ENCODE measurements at regions not wholly inside any gene's neighbourhood (a gene's known extent, or its start where the extent isn't known, plus 50 kb on each side); places are given as distances from the start of the nearest gene placed in this dataset.

DNA sequence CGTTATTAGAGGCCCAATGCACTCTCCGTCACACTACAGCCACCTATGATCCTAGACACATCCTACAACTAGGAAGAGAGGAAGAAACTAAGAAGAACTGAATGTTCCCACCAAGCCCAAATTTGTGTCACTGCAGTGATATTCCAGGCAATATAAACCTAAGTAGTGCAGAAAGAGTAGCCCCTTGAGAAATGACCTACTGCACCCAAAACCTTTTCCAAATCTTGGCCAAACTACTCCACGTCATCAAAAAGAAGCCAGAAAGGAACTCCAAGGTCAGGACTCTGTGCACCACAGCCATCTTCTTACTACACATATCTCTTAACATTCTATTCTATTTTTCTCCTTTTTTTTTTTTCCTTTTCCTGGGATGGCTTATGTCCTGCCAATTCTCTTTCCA lies 60.2 kb downstream of the ADAMTS1 start:
- H3K9me3 ChIP-seq (ENCODE audit: control insufficient read depth in 3 of 3, low read length in 3 of 3) = no peaks in the 10 kb centered on the region
- H3K9ac ChIP-seq (ENCODE audit: low read depth in 1 of 3, low read length in 3 of 3) = no peak overlapping the region
- no peaks in the 10 kb centered on the region for H3K27me3 ChIP-seq (ENCODE audit: control insufficient read depth in 3 of 3, insufficient read depth in 3 of 3, low read length in 3 of 3)
- peak overlapping the region; percentile 34 for H3K27ac ChIP-seq (ENCODE audit: low read depth, low read length)
- H3K4me3 ChIP-seq (ENCODE audit: low read length in 3 of 3) = no peak overlapping the region
- peaks cover 0 to 14% (median 7%) of the 10 kb centered on the region in 3 donors for H3K4me1 ChIP-seq (ENCODE audit: control insufficient read depth in 3 of 3, insufficient read depth in 3 of 3, low read length in 3 of 3)
- no peaks in the 10 kb centered on the region for H3K36me3 ChIP-seq (ENCODE audit: control insufficient read depth in 3 of 3, insufficient read depth in 3 of 3, low read length in 3 of 3)

DNA sequence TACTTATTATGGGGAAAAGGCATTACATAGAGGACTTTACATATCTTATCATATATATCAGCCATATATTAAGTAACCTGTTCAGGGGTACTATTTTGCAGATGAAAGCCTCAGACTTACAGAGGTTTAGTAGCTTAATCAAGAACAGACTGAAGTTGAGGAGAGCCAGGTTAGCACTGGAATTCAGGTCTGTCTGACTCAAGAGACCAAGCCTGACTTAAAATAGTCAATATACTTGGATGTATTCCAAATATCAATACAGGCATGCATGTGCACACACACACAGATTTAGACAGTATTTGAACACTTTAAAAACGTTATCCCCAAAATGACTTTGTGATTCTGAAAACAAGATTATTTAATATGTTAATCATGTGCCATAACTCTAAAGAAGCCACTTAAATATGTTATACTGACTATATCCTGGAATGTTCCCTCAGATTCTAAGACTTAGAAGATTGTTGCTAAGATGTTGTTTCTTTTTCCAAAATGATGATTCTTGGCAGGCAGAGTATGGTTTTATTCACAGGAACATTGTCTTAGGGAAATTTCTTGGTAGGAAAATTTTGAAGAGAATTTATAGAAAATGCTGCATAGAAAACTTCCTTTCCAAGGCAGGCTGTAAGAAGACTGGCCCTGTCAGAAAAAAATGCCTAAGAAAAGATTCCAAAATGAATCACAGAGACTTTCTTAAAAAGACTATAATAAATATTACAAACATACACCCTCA lies 61.6 kb downstream of the ADAMTS1 start:
- Histone ChIP-seq H3K27ac (ENCODE audit: low read depth, low read length) (peak overlapping the region; percentile 29), H3K4me3 (ENCODE audit: low read length in 3 of 3) (no peak overlapping the region), H3K9ac (ENCODE audit: low read depth in 1 of 3, low read length in 3 of 3) (no peak overlapping the region), H3K9me3 (ENCODE audit: control insufficient read depth in 3 of 3, low read length in 3 of 3) (no peaks in the 10 kb centered on the region), H3K4me1 (ENCODE audit: control insufficient read depth in 3 of 3, insufficient read depth in 3 of 3, low read length in 3 of 3) (peaks cover 0 to 14% (median 7%) of the 10 kb centered on the region in 3 donors), H3K27me3 (ENCODE audit: control insufficient read depth in 3 of 3, insufficient read depth in 3 of 3, low read length in 3 of 3) (no peaks in the 10 kb centered on the region), H3K36me3 (ENCODE audit: control insufficient read depth in 3 of 3, insufficient read depth in 3 of 3, low read length in 3 of 3) (no peaks in the 10 kb centered on the region)

DNA sequence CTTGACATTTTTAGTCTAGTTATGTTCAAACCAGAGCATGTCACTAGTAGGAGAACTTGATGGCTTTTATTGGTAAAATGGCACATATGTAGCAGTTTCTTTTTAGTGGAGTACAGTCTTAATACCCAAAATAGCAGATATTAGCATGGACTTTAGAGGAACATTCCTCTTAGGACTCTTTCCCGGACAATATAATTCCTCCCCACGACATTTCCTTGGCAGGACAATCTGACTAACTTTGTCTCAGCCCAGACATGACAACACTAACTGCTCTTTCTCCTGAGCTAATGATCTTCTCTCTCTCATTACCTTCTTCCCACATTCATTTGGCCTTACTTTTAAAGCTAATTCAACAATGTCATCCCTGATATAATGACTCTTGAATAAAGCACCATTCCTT lies 62.5 kb downstream of the ADAMTS1 start:
- H3K27ac ChIP-seq (ENCODE audit: low read depth, low read length) = peak overlapping the region; percentile 56

GRCh38 chr21:26782331-26782730 lies 62.9 kb downstream of the ADAMTS1 start:
- H3K27ac ChIP-seq (ENCODE audit: low read depth, low read length) = peak overlapping the region; percentile 56
- no peak overlapping the region for H3K9ac ChIP-seq (ENCODE audit: low read depth in 1 of 3, low read length in 3 of 3)
- H3K9me3 ChIP-seq (ENCODE audit: control insufficient read depth in 3 of 3, low read length in 3 of 3) = no peaks in the 10 kb centered on the region
- H3K4me3 ChIP-seq (ENCODE audit: low read length in 3 of 3) = no peak overlapping the region
- H3K27me3 ChIP-seq (ENCODE audit: control insufficient read depth in 3 of 3, insufficient read depth in 3 of 3, low read length in 3 of 3) = no peaks in the 10 kb centered on the region
- H3K4me1 ChIP-seq (ENCODE audit: control insufficient read depth in 3 of 3, insufficient read depth in 3 of 3, low read length in 3 of 3) = peaks cover 0 to 14% (median 7%) of the 10 kb centered on the region in 3 donors
- H3K36me3 ChIP-seq (ENCODE audit: control insufficient read depth in 3 of 3, insufficient read depth in 3 of 3, low read length in 3 of 3) = no peaks in the 10 kb centered on the region

More for the DNA sequence above, 62.5 kb downstream of the ADAMTS1 start:
- no peaks in the 10 kb centered on the region for H3K36me3 ChIP-seq (ENCODE audit: control insufficient read depth in 3 of 3, insufficient read depth in 3 of 3, low read length in 3 of 3)
- H3K9me3 ChIP-seq (ENCODE audit: control insufficient read depth in 3 of 3, low read length in 3 of 3) = no peaks in the 10 kb centered on the region
- H3K9ac ChIP-seq (ENCODE audit: low read depth in 1 of 3, low read length in 3 of 3) = no peak overlapping the region
- no peak overlapping the region for H3K4me3 ChIP-seq (ENCODE audit: low read length in 3 of 3)
- no peaks in the 10 kb centered on the region for H3K27me3 ChIP-seq (ENCODE audit: control insufficient read depth in 3 of 3, insufficient read depth in 3 of 3, low read length in 3 of 3)
- peaks cover 0 to 14% (median 7%) of the 10 kb centered on the region in 3 donors for H3K4me1 ChIP-seq (ENCODE audit: control insufficient read depth in 3 of 3, insufficient read depth in 3 of 3, low read length in 3 of 3)

GRCh38 chr21:26781331-26781730 lies 63.9 kb downstream of the ADAMTS1 start:
- Histone ChIP-seq H3K4me1 (ENCODE audit: control insufficient read depth in 3 of 3, insufficient read depth in 3 of 3, low read length in 3 of 3) (peaks cover 6 to 14% (median 12%) of the 10 kb centered on the region in 3 donors), H3K27me3 (ENCODE audit: control insufficient read depth in 3 of 3, insufficient read depth in 3 of 3, low read length in 3 of 3) (no peaks in the 10 kb centered on the region), H3K9me3 (ENCODE audit: control insufficient read depth in 3 of 3, low read length in 3 of 3) (no peaks in the 10 kb centered on the region), H3K36me3 (ENCODE audit: control insufficient read depth in 3 of 3, insufficient read depth in 3 of 3, low read length in 3 of 3) (no peaks in the 10 kb centered on the region), H3K9ac (ENCODE audit: low read depth in 1 of 3, low read length in 3 of 3) (no peak overlapping the region), H3K27ac (ENCODE audit: low read depth, low read length) (peak overlapping the region; percentile 56), H3K4me3 (ENCODE audit: low read length in 3 of 3) (no peak overlapping the region)

- Histone ChIP-seq H3K27ac (ENCODE audit: low read depth, low read length) (no peak overlapping the region), H3K4me3 (ENCODE audit: low read length in 3 of 3) (no peak overlapping the region), H3K36me3 (ENCODE audit: control insufficient read depth in 3 of 3, insufficient read depth in 3 of 3, low read length in 3 of 3) (no peaks in the 10 kb centered on the region), H3K9me3 (ENCODE audit: control insufficient read depth in 3 of 3, low read length in 3 of 3) (no peaks in the 10 kb centered on the region), H3K9ac (ENCODE audit: low read depth in 1 of 3, low read length in 3 of 3) (no peak overlapping the region), H3K27me3 (ENCODE audit: control insufficient read depth in 3 of 3, insufficient read depth in 3 of 3, low read length in 3 of 3) (no peaks in the 10 kb centered on the region), H3K4me1 (ENCODE audit: control insufficient read depth in 3 of 3, insufficient read depth in 3 of 3, low read length in 3 of 3) (peaks cover 4 to 9% (median 6%) of the 10 kb centered on the region in 3 donors)
Measured at GRCh38 chr21:26777166-26777565, 68.0 kb downstream of the ADAMTS1 start.

DNA sequence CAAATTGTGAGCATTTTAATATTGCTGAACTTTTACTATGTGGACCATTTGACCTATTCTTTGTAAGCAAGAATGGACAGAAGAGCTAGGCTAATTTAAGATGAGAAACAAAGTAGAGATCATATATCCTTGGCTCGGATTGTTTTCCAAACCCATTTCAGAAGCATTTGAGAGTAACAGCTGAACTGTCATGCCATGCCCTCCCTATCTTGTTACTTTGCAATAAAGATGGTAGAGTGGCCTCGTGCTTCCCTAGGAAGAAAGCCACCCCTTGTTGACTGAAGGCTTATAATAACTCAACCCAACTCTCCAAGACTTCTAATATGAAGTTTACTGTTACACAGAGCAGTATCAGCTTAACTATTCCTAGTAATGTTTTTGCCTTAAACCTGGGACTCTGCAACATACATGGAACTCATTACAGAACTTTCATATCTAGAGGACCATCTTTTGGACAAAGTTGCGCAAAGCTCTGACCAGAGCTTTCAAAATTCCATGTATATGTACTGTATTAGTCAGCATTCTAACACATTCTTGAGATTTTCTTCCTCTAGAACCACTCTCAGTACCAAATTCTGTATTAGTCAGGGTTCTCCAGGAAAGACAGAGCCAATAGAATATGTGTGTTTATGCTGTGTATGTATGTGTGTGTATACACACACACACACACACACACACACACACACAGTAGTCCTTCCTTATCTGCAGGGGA lies 68.7 kb downstream of the ADAMTS1 start:
- Histone ChIP-seq H3K4me3 (ENCODE audit: low read length in 3 of 3) (no peak overlapping the region), H3K9me3 (ENCODE audit: control insufficient read depth in 3 of 3, low read length in 3 of 3) (no peaks in the 10 kb centered on the region), H3K4me1 (ENCODE audit: control insufficient read depth in 3 of 3, insufficient read depth in 3 of 3, low read length in 3 of 3) (peaks cover 2 to 6% (median 5%) of the 10 kb centered on the region in 3 donors), H3K27me3 (ENCODE audit: control insufficient read depth in 3 of 3, insufficient read depth in 3 of 3, low read length in 3 of 3) (no peaks in the 10 kb centered on the region), H3K27ac (ENCODE audit: low read depth, low read length) (no peak overlapping the region), H3K36me3 (ENCODE audit: control insufficient read depth in 3 of 3, insufficient read depth in 3 of 3, low read length in 3 of 3) (no peaks in the 10 kb centered on the region), H3K9ac (ENCODE audit: low read depth in 1 of 3, low read length in 3 of 3) (no peak overlapping the region)

DNA sequence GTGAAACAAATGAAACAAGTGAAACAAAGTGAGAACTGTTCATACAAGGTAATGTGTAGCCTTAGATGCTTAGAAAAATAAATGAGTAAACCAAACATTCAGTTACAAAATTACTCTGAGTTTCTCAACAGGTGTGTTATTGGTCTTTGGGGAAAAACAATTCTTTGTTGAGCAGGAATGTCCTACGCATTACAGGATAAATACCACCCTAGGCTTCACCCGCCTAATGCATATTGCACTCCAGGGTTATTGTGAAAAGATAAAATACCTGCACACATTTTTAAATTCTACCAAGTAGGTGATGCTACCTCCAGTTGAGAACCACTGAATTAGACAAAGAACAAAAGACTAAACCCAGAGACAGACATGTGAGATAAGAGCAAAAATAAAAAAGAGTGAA lies 72.2 kb downstream of the ADAMTS1 start:
- Histone ChIP-seq H3K27ac (ENCODE audit: low read depth, low read length) (no peak overlapping the region), H3K4me3 (ENCODE audit: low read length in 3 of 3) (no peak overlapping the region), H3K4me1 (ENCODE audit: control insufficient read depth in 3 of 3, insufficient read depth in 3 of 3, low read length in 3 of 3) (peaks cover 0 to 6% (median 5%) of the 10 kb centered on the region in 3 donors), H3K9ac (ENCODE audit: low read depth in 1 of 3, low read length in 3 of 3) (no peak overlapping the region), H3K36me3 (ENCODE audit: control insufficient read depth in 3 of 3, insufficient read depth in 3 of 3, low read length in 3 of 3) (no peaks in the 10 kb centered on the region), H3K9me3 (ENCODE audit: control insufficient read depth in 3 of 3, low read length in 3 of 3) (no peaks in the 10 kb centered on the region), H3K27me3 (ENCODE audit: control insufficient read depth in 3 of 3, insufficient read depth in 3 of 3, low read length in 3 of 3) (no peaks in the 10 kb centered on the region)

GRCh38 chr21:26769613-26770188 lies 75.5 kb downstream of the ADAMTS1 start:
- Histone ChIP-seq H3K9me3 (ENCODE audit: control insufficient read depth in 3 of 3, low read length in 3 of 3) (no peaks in the 10 kb centered on the region), H3K4me1 (ENCODE audit: control insufficient read depth in 3 of 3, insufficient read depth in 3 of 3, low read length in 3 of 3) (no peaks in the 10 kb centered on the region), H3K27ac (ENCODE audit: low read depth, low read length) (no peak overlapping the region), H3K9ac (ENCODE audit: low read depth in 1 of 3, low read length in 3 of 3) (no peak overlapping the region), H3K36me3 (ENCODE audit: control insufficient read depth in 3 of 3, insufficient read depth in 3 of 3, low read length in 3 of 3) (no peaks in the 10 kb centered on the region), H3K4me3 (ENCODE audit: low read length in 3 of 3) (no peak overlapping the region), H3K27me3 (ENCODE audit: control insufficient read depth in 3 of 3, insufficient read depth in 3 of 3, low read length in 3 of 3) (no peaks in the 10 kb centered on the region)

DNA sequence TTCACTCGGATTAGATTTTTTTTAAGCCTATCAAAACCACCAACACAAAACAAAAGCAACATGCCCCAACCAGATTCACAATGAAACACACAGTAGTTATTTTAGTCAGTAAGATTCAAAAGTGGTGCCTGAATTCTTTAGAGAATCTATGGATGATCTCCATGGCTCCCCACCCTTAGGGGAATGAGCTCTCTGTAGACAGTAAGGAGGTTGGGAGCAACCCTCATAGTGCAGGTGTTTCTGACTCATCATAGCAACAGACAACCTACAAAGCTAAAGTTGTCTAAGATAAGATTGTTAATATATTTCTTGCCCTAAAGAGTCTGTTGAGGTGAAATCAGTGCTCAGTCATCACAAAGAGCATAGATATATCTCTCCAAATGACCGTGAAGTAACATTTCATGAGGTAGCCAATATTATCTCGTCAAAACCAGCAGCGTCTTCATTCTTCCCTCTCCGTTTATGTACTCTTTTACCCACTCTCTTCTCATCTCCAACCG lies 78.3 kb downstream of the ADAMTS1 start:
- Histone ChIP-seq H3K27me3 (ENCODE audit: control insufficient read depth in 3 of 3, insufficient read depth in 3 of 3, low read length in 3 of 3) (no peaks in the 10 kb centered on the region), H3K9ac (ENCODE audit: low read depth in 1 of 3, low read length in 3 of 3) (no peak overlapping the region), H3K9me3 (ENCODE audit: control insufficient read depth in 3 of 3, low read length in 3 of 3) (no peaks in the 10 kb centered on the region), H3K27ac (ENCODE audit: low read depth, low read length) (no peak overlapping the region), H3K4me1 (ENCODE audit: control insufficient read depth in 3 of 3, insufficient read depth in 3 of 3, low read length in 3 of 3) (no peaks in the 10 kb centered on the region), H3K4me3 (ENCODE audit: low read length in 3 of 3) (no peak overlapping the region), H3K36me3 (ENCODE audit: control insufficient read depth in 3 of 3, insufficient read depth in 3 of 3, low read length in 3 of 3) (no peaks in the 10 kb centered on the region)
